ENCODE measurements at regions not wholly inside any gene's neighbourhood (a gene's known extent, or its start where the extent isn't known, plus 50 kb on each side); places are given as distances from the start of the nearest gene placed in this dataset.

- TF ChIP-seq CTCF (IDR thresholded peaks at IDR 0.05) (no peak), POLR2A (IDR thresholded peaks at IDR 0.05; ENCODE audit: low read depth) (no peak), POLR2AphosphoS5 (IDR thresholded peaks at IDR 0.05) (no peak), EP300 (IDR thresholded peaks at IDR 0.05) (no peak)
Observed at GRCh38 chr5:66252849-66253248, 108.7 kb downstream of the SREK1 start.
